K562 (cell line): ENCODE measurements at regions not wholly inside any gene's neighbourhood (a gene's known extent, or its start where the extent isn't known, plus 50 kb on each side); places are given as distances from the start of the nearest gene placed in this dataset.

ENCODE experiments used
- ATAC-seq: fragments of 200-7000 bp; cut with Tn5 transposase; 3 replicates; pipeline ENCODE4 v1.9.1; 2020; ENCODE audit warnings: moderate library complexity
- BruUV-seq: library from RNA; stranded (reverse); fragments of 400-500 nt; replicated peaks from 2 replicates; lab custom pipeline; 2021; lab: Mats Ljungman, UMichigan
- CTCF ChIA-PET: fragments of 300-600 bp; formaldehyde crosslinking; extraction: SDS; loops from one replicate; lab custom pipeline; 2021; ENCODE audit warnings: low intra/inter-chr PET ratio; lab: Yijun Ruan, JAX
- POLR2A ChIA-PET: fragments of 300-600, 350-650 bp; sonication (Branson Sonifier 250); formaldehyde crosslinking; extraction: SDS; loops from one replicate; lab custom pipeline; 2021; ENCODE audit warnings: antibody characterized with exemption, inconsistent platforms; lab: Yijun Ruan, JAX
- DNase-seq, 4 experiments: peaks; one replicate each; pipeline versions ENCODE4 v3.0.0 to v3.0.0-alpha.2; 2011 to 2018; ENCODE audit warnings: low spot score in 3 of 4, mixed read lengths in 3 of 4; ENCODE audit errors: extremely low read depth in 1 of 4
- FAIRE-seq: peaks from 2 replicates; lab custom pipeline; 2011; peaks lifted over from hg19 to GRCh38; lab: Jason Lieb, UNC
- H2AFZ ChIP-seq: 2 replicates; pipeline ENCODE4 v1.6.0; 2011; ENCODE audit warnings: low read depth, low read length, control low read depth, inconsistent platforms
- H3K27ac ChIP-seq: fragments of 200-600 bp; 3 replicates; pipeline ENCODE4 v1.8.0; 2011; ENCODE audit warnings: low read depth, mild to moderate bottlenecking, control low read depth, inconsistent platforms, low read length, moderate library complexity, mixed read lengths; ENCODE audit errors: extremely low read depth
- H3K27me3 ChIP-seq, 2 experiments: fragments of 300-600 bp in 1 of 2; 2 replicates in 1 of 2; 3 replicates in 1 of 2; pipeline versions ENCODE4 v1.6.0 to v1.8.0; 2011; ENCODE audit warnings: inconsistent platforms in 2 of 2, low read length in 2 of 2, mild to moderate bottlenecking in 1 of 2, mixed read lengths in 1 of 2, moderate library complexity in 1 of 2; ENCODE audit not compliant: control insufficient read depth in 2 of 2, insufficient read depth in 2 of 2
- H3K36me3 ChIP-seq: fragments of 300-600 bp; 3 replicates; pipeline ENCODE4 v1.8.0; 2011; ENCODE audit warnings: mild to moderate bottlenecking, low read length, inconsistent platforms; ENCODE audit not compliant: control insufficient read depth, insufficient read depth
- H3K4me1 ChIP-seq, 2 experiments: fragments of 200-600 bp in 1 of 2; replicated peaks in 1 of 2; 2 replicates in 1 of 2; 3 replicates in 1 of 2; pipeline versions ENCODE4 v1.5.1 to v1.8.0; 2011; ENCODE audit warnings: inconsistent platforms in 2 of 2, low read length in 2 of 2, mild to moderate bottlenecking in 1 of 2, mixed read lengths in 1 of 2, moderate library complexity in 1 of 2; ENCODE audit not compliant: control insufficient read depth in 2 of 2, insufficient read depth in 2 of 2
- H3K4me2 ChIP-seq: 2 replicates; pipeline ENCODE4 v1.6.1; 2011; ENCODE audit warnings: low read length, control low read depth, inconsistent platforms, mixed read lengths; ENCODE audit not compliant: insufficient read depth
- H3K4me3 ChIP-seq: fragments of 200-600 bp; sonication (generic), shearing (Covaris generic); 2 replicates; pipeline ENCODE4 v1.5.1; 2016; ENCODE audit warnings: control low read depth, inconsistent platforms
- H3K79me2 ChIP-seq: fragments of 200-600 bp; 3 replicates; pipeline ENCODE4 v1.8.0; 2011; ENCODE audit warnings: low read length, inconsistent platforms; ENCODE audit not compliant: control insufficient read depth, insufficient read depth
- H3K9ac ChIP-seq, 2 experiments: 2 replicates each; pipeline versions ENCODE4 v1.6.0 to v1.6.1; 2011; ENCODE audit warnings: low read depth in 2 of 2, low read length in 2 of 2, control low read depth in 1 of 2, inconsistent platforms in 1 of 2, mild to moderate bottlenecking in 1 of 2, mixed read lengths in 1 of 2; ENCODE audit not compliant: insufficient read depth in 1 of 2
- H3K9me1 ChIP-seq: one replicate; pipeline ENCODE4 v1.6.0; 2011; ENCODE audit warnings: inconsistent platforms, mild to moderate bottlenecking, low read length, moderate library complexity; ENCODE audit not compliant: control insufficient read depth, insufficient read depth
- H3K9me3 ChIP-seq: replicated peaks from 2 replicates; pipeline ENCODE4 v1.5.1; 2011; ENCODE audit warnings: low read depth, low read length, inconsistent platforms; ENCODE audit not compliant: control insufficient read depth, insufficient read depth
- H4K20me1 ChIP-seq: replicated peaks from 2 replicates; pipeline ENCODE4 v1.6.1; 2011; ENCODE audit warnings: low read length, inconsistent platforms, mixed read lengths; ENCODE audit not compliant: control insufficient read depth, insufficient read depth
- DACH1 ChIP-seq: fragments of 450-650 bp; IDR thresholded peaks from 2 replicates; pipeline ENCODE4 v1.6.1; 2018; ENCODE audit not compliant: partially characterized antibody
- MYBL2 ChIP-seq, 2 experiments: fragments of 450-650 bp in 1 of 2; sonication (generic) in 1 of 2; formaldehyde crosslinking in 1 of 2; IDR thresholded peaks; 2 replicates each; pipeline versions ENCODE4 v1.6.1 to v1.8.1; 2017 to 2022; ENCODE audit warnings: borderline replicate concordance in 1 of 2, inconsistent platforms in 1 of 2, low read depth in 1 of 2, mild to moderate bottlenecking in 1 of 2, missing genetic modification reagents in 1 of 2, moderate library complexity in 1 of 2
- POLR2AphosphoS5 ChIP-seq: IDR thresholded peaks from 2 replicates; pipeline ENCODE4 v1.6.1; 2011; ENCODE audit warnings: mild to moderate bottlenecking, low read depth, low read length, moderate library complexity; ENCODE audit not compliant: control insufficient read depth, insufficient read depth
- RBM39 ChIP-seq: fragments of 200-400 bp; formaldehyde crosslinking; optimal IDR thresholded peaks from 2 replicates; pipeline ENCODE3; 2018; ENCODE audit warnings: low read depth, low read length
- USF1 ChIP-seq: sonication (generic); formaldehyde crosslinking; IDR thresholded peaks from 2 replicates; pipeline ENCODE4 v1.9.0; 2022; ENCODE audit warnings: mild to moderate bottlenecking, missing genetic modification reagents
- ZNF121 ChIP-seq: sonication (generic); formaldehyde crosslinking; conservative IDR thresholded peaks from 2 replicates; pipeline ENCODE4 v1.8.0; 2022; ENCODE audit warnings: missing genetic modification reagents
- WGBS: fragments of 100-300 bp; shearing (Covaris generic); methylation state at CpG from one replicate; pipeline ENCODE4 v1.1.6; 2016; ENCODE audit warnings: low coverage, mixed read lengths; ENCODE audit not compliant: insufficient coverage; ENCODE audit errors: missing lambda C conversion rate; 5-methylcytosine and 5-hydroxymethylcytosine counted together
- in situ Hi-C: fragments of 300-500 bp; cut with MboI; formaldehyde crosslinking; loops from 4 replicates; pipeline ENCODE4 v1.15.0; 2018; ENCODE audit warnings: inconsistent platforms, mixed read lengths
- intact Hi-C: fragments of 100-400 bp; cut with micrococcal nuclease; formaldehyde crosslinking; loops from 2 replicates; pipeline ENCODE4 v1.14.2; 2022

- in situ Hi-C loops (no loop called here), intact Hi-C loops (no loop called here)
- H3K27me3 ChIP-seq, result peaks cover 2 to 16% of the 10 kb centered on the region in 2 experiments; a peak in 2 of 5 replicates
- no peaks in the 10 kb centered on the region for H3K79me2 ChIP-seq
- no peak for DNase-seq
- H3K9me1 ChIP-seq, result no peaks in the 10 kb centered on the region
- H4K20me1 ChIP-seq, result no peaks in the 10 kb centered on the region
- H3K9ac ChIP-seq, result no peak overlapping the region
- H3K36me3 ChIP-seq, result no peaks in the 10 kb centered on the region
- H2AFZ ChIP-seq, result no peak overlapping the region
- H3K4me3 ChIP-seq, result no peak overlapping the region
- peak; percentile 13; the same call in 1 of the 3 replicates for ATAC-seq
- POLR2A ChIA-PET, result interaction anchor here (0.6 to 0.7 kb wide), 3 partner anchors 33 to 1950 kb away, joined by 3 to 4 read pairs (median 3); no protein-coding TSS in a partner anchor
- CTCF ChIA-PET, result no interaction called here
- 7% methylated on average over 7 of the region's 7 CpGs for WGBS
- no TSS peak for BruUV-seq
- H3K9me3 ChIP-seq, result no peaks in the 10 kb centered on the region
- H3K4me1 ChIP-seq, result peaks cover 12 to 17% of the 10 kb centered on the region in 2 experiments; a peak in 4 of 5 replicates
- no peak for TF ChIP-seq POLR2AphosphoS5
- no peak for TF ChIP-seq DACH1
- TF ChIP-seq RBM39, result no peak
- TF ChIP-seq MYBL2 (IDR thresholded peaks at IDR 0.05; ENCODE audit: low read depth), result no peak
- no peak for TF ChIP-seq MYBL2 (CRISPR knock-in tag; IDR thresholded peaks at IDR 0.05; ENCODE audit: borderline replicate concordance)
- TF ChIP-seq USF1, result no peak
- no peak for TF ChIP-seq ZNF121 (CRISPR knock-in tag)
- TF ChIP-seq, all 486 proteins: peak for 0
- FAIRE-seq, result no peak
- Histone ChIP-seq H3K4me2 (no peak overlapping the region), H3K27ac (no peak overlapping the region)
Measured at GRCh38 chr6:20036141-20036677, 176.1 kb downstream of the MBOAT1 start.
